Lung (tissue), 11 donors: ENCODE measurements at regions not wholly inside any gene's neighbourhood (a gene's known extent, or its start where the extent isn't known, plus 50 kb on each side); places are given as distances from the start of the nearest gene placed in this dataset.

ENCODE experiments used
- ATAC-seq: fragments of 200-7000 bp; cut with Tn5 transposase; one replicate; pipeline ENCODE4 v1.9.1; 2020; ENCODE audit warnings: moderate number of reproducible peaks; ENCODE audit not compliant: insufficient read depth, low FRiP score
- DNase-seq, 3 donors: peaks; one replicate each; pipeline ENCODE4 v3.0.0-alpha.2; 2013 to 2017
- H3K27ac ChIP-seq, 2 donors: one replicate each; pipeline ENCODE4 v1.5.1; 2013; ENCODE audit warnings: mild to moderate bottlenecking in 2 of 2, moderate library complexity in 2 of 2, control low read depth in 1 of 2, inconsistent platforms in 1 of 2, low read depth in 1 of 2, low read length in 1 of 2
- H3K27me3 ChIP-seq, 3 donors: one replicate each; pipeline ENCODE4 v1.5.1; 2013; ENCODE audit warnings: low read length in 2 of 3; ENCODE audit not compliant: control insufficient read depth in 3 of 3, insufficient read depth in 3 of 3
- H3K36me3 ChIP-seq, 4 donors: one replicate each; pipeline ENCODE4 v1.5.1; 2013; ENCODE audit warnings: low read length in 4 of 4, mild to moderate bottlenecking in 1 of 4, moderate library complexity in 1 of 4; ENCODE audit not compliant: control insufficient read depth in 4 of 4, insufficient read depth in 4 of 4
- H3K4me1 ChIP-seq, 5 donors: one replicate each; pipeline ENCODE4 v1.5.1; 2013; ENCODE audit warnings: low read length in 5 of 5, mild to moderate bottlenecking in 2 of 5, moderate library complexity in 1 of 5; ENCODE audit not compliant: control insufficient read depth in 5 of 5, insufficient read depth in 5 of 5
- H3K4me3 ChIP-seq: one replicate; pipeline ENCODE4 v1.5.1; 2013; ENCODE audit warnings: mild to moderate bottlenecking, control low read depth, moderate library complexity
- H3K9ac ChIP-seq, 2 donors: one replicate each; pipeline ENCODE4 v1.5.1; 2013; ENCODE audit warnings: low read length in 2 of 2, control low read depth in 1 of 2; ENCODE audit not compliant: insufficient read depth in 1 of 2
- H3K9me3 ChIP-seq, 4 donors: one replicate each; pipeline ENCODE4 v1.5.1; 2013; ENCODE audit warnings: low read length in 3 of 4, mild to moderate bottlenecking in 1 of 4, moderate library complexity in 1 of 4; ENCODE audit not compliant: control insufficient read depth in 4 of 4, insufficient read depth in 3 of 4
- WGBS, 2 donors: extraction: QIAGEN DNeasy Blood & Tissue Kit; methylation state at CpG; one replicate each; pipeline ENCODE4 v1.1.7; 2013; 5-methylcytosine and 5-hydroxymethylcytosine counted together
- TF ChIP-seq, protein P1 (sequence below): IDR thresholded peaks from 2 replicates; pipeline ENCODE4 v1.5.1; 2012; ENCODE audit warnings: mild to moderate bottlenecking; ENCODE audit errors: control extremely low read depth, extremely low read depth
- donor health status: control.
- donor health status: control.
- donor health status: Bipolar disorder and iron deficiency.
- donor health status: healthy.
- donor health status: DM: yes; HTN: yes; CAD: no.

DNA sequence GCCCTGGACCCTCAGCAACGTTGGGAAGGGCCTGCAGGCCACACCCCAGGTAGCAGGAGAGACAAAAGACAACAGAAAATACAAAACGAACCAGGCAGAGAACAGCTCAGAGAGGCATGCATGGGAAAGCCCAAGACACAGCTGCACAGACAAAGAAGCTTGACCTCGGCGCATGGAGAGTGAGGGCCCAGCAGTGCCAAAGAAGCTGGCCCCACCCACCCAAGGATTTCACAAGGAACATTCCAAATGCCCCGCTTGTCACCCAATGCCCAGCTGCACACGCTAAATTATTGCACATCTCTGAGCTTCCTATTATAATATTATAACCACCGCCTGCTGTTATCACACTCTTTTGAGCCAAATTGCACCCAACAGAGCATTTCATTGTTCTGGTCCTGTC lies 147.7 kb upstream of the TBL1X start:
- 52 to 68% methylated on average over 7 of the region's 7 CpGs for WGBS, 2 donors

DNA sequence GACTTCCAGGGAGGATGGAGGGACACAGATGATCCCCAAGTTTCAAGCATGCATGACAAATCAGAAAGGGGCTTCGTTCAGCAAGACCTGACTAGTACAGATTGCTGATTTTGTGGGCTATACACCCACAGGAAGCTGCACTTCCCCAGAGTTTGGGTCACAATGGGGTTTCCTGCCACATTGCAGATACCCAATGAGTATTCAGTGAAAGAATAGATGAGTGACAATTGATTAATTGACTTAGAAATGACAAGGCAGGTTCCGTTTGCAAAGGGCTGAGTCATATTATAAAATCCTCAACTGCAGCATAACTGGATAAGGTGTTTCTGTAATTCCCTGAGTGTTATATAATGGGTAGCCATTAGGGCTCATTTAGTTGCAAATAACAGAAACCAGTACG lies 146.6 kb upstream of the TBL1X start:
- Histone ChIP-seq H3K27ac (no peak overlapping the region), H3K9ac (no peak overlapping the region), H3K27me3 (peaks cover 0 to 10% (median 2%) of the 10 kb centered on the region in 3 donors), H3K4me3 (no peak overlapping the region), H3K36me3 (no peaks in the 10 kb centered on the region), H3K9me3 (no peaks in the 10 kb centered on the region), H3K4me1 (peaks cover 0 to 7% (median 0%) of the 10 kb centered on the region in 5 donors)
- no peak for ATAC-seq
- 42 to 49% methylated on average over 3 of the region's 3 CpGs for WGBS, 2 donors
- TF ChIP-seq, protein P1, sequence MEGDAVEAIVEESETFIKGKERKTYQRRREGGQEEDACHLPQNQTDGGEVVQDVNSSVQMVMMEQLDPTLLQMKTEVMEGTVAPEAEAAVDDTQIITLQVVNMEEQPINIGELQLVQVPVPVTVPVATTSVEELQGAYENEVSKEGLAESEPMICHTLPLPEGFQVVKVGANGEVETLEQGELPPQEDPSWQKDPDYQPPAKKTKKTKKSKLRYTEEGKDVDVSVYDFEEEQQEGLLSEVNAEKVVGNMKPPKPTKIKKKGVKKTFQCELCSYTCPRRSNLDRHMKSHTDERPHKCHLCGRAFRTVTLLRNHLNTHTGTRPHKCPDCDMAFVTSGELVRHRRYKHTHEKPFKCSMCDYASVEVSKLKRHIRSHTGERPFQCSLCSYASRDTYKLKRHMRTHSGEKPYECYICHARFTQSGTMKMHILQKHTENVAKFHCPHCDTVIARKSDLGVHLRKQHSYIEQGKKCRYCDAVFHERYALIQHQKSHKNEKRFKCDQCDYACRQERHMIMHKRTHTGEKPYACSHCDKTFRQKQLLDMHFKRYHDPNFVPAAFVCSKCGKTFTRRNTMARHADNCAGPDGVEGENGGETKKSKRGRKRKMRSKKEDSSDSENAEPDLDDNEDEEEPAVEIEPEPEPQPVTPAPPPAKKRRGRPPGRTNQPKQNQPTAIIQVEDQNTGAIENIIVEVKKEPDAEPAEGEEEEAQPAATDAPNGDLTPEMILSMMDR, result no peak
- DNase-seq, result no peak

More for the DNA sequence above, 147.7 kb upstream of the TBL1X start:
- TF ChIP-seq, protein P1, result no peak
- H3K27ac ChIP-seq, result no peak overlapping the region
- peaks cover 0 to 10% (median 2%) of the 10 kb centered on the region in 3 donors for H3K27me3 ChIP-seq
- ATAC-seq (peak; percentile 24), DNase-seq (no peak)
- H3K4me1 ChIP-seq, result peaks cover 0 to 7% (median 0%) of the 10 kb centered on the region in 5 donors
- no peaks in the 10 kb centered on the region for H3K36me3 ChIP-seq
- no peak overlapping the region for H3K9ac ChIP-seq
- H3K9me3 ChIP-seq, result no peaks in the 10 kb centered on the region
- no peak overlapping the region for H3K4me3 ChIP-seq

DNA sequence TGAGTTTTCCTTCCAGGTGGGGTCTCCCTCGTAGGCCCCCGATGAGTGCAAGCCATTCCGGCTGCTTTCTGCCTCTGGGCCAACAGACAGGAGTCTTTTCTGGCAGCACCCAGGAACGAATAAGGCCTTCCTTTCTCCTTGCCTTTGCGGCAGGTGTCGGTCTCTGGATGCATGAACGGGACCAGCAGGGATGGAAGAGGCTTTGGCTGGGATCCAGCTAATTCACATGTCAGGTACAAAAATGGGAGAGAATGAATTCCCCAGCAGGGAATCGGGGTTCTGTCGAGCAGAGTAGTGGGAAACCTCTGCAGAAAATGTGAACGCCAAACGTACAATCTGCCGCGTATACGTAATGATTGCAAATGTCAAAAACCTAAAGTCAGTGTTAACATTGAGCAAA lies 146.1 kb upstream of the TBL1X start:
- no peaks in the 10 kb centered on the region for H3K36me3 ChIP-seq
- H3K9ac ChIP-seq, result no peak overlapping the region
- no peak overlapping the region for H3K27ac ChIP-seq
- H3K4me3 ChIP-seq, result no peak overlapping the region
- WGBS, 2 donors, result 90 to 96% methylated on average over 11 to 14 of the region's 14 CpGs
- TF ChIP-seq, protein P1, result no peak
- H3K27me3 ChIP-seq, result peaks cover 0 to 10% (median 2%) of the 10 kb centered on the region in 3 donors
- DNase-seq (no peak), ATAC-seq (no peak)
- H3K9me3 ChIP-seq, result no peaks in the 10 kb centered on the region
- H3K4me1 ChIP-seq, result peaks cover 0 to 7% (median 0%) of the 10 kb centered on the region in 5 donors

DNA sequence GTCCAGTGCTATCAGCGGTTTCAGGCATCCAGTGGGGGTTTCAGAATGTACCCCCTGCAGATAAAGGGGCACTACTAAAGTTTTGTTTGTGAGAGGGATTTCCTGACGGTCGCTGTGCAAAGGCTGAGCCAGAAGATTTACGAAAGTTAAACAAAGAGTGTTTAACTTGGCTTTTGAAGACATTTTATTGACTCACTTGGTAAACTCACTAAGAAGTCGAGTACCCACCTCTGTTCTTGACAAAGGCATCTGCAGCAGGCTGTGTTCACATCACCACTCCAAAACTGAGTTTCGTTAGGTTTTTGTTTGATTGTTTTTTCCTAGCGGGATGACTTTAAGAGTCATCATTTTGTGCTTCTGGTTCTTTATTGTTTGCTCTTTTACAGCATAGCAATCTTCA lies 143.9 kb upstream of the TBL1X start:
- H3K27me3 ChIP-seq, result peaks cover 0 to 10% (median 2%) of the 10 kb centered on the region in 3 donors
- peak; percentile 66 for ATAC-seq
- H3K27ac ChIP-seq, result no peak overlapping the region
- H3K36me3 ChIP-seq, result no peaks in the 10 kb centered on the region
- H3K9me3 ChIP-seq, result no peaks in the 10 kb centered on the region
- DNase-seq, result peak in 1 of 3 donors; percentile 44
- WGBS, 2 donors, result 49 to 76% methylated on average over 7 of the region's 7 CpGs
- H3K4me3 ChIP-seq, result no peak overlapping the region
- no peak overlapping the region for H3K9ac ChIP-seq
- TF ChIP-seq, protein P1, result no peak
- peaks cover 0 to 7% (median 0%) of the 10 kb centered on the region in 5 donors for H3K4me1 ChIP-seq
